ENCODE measurements at regions not wholly inside any gene's neighbourhood (a gene's known extent, or its start where the extent isn't known, plus 50 kb on each side); places are given as distances from the start of the nearest gene placed in this dataset.

DNA sequence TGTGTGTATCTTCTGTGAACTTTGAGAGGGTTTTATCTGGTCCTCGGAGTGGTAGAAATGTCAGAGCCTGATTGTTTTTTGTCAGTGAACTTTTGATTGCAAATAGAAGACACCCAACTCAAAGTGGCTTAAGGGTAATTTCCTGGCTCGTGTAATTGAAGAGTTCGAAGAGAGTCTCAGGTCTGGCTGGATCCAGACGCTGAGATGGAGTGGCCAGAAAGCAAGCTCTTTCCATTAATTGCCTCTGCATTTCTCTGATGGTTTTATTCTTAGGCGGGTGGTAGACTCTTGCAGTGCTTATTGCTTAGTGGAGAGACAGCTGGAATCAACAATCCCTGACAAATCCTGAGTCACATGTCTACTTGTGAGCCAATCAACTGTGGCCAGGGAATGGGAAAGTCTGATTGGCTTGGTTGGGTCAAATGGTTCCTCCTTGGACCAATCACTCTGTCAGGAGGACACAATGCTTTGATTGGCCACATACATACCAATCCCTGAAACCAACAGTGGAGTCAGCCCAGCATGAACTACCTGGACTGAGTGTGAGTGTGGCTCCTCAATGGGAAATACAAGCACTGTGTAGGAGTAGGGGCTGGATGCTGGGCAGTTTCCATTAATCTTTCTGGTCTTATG lies 330.5 kb downstream of the AACS start:
- Histone ChIP-seq H3K56ac (ENCODE audit: insufficient read length, low read depth, low read length) (no peak overlapping the region), H3K23me2 (ENCODE audit: insufficient read length, low read depth, low read length, poor library complexity, severe bottlenecking) (no peaks in the 10 kb centered on the region), H2BK120ac (ENCODE audit: low read depth, low read length, poor library complexity, severe bottlenecking) (no peak overlapping the region), H3K27me3 (ENCODE audit: insufficient read depth, low read length) (no peaks in the 10 kb centered on the region), H3K9ac (ENCODE audit: extremely low read depth, insufficient read length, low read length) (no peak overlapping the region), H3K9me3 (ENCODE audit: control insufficient read depth, low read depth, low read length) (no peaks in the 10 kb centered on the region), H3K4me2 (ENCODE audit: insufficient read depth, insufficient read length, low read length) (no peak overlapping the region), H2BK15ac (ENCODE audit: low read depth, low read length) (no peak overlapping the region), H4K91ac (ENCODE audit: insufficient read length, low read depth, low read length) (no peak overlapping the region), H3K4me1 (ENCODE audit: insufficient read depth, low read length) (no peaks in the 10 kb centered on the region), H4K8ac (replicated peaks; ENCODE audit: insufficient read length, low read depth, low read length) (no peak overlapping the region), H3K23ac (ENCODE audit: insufficient read length, low read depth, low read length) (no peak overlapping the region), H3T11ph (ENCODE audit: low read length) (no peak overlapping the region), H2BK12ac (ENCODE audit: insufficient read length, low read depth, low read length) (no peak overlapping the region), H3K4ac (ENCODE audit: low read depth, low read length) (no peak overlapping the region), H3K79me2 (ENCODE audit: insufficient read depth, low read length) (no peaks in the 10 kb centered on the region), H3K14ac (ENCODE audit: insufficient read depth, low read length) (no peak overlapping the region), H3K18ac (ENCODE audit: insufficient read length, low read depth, low read length) (no peak overlapping the region), H4K5ac (ENCODE audit: insufficient read length, low read depth, low read length) (no peak overlapping the region), H2AFZ (ENCODE audit: low read length) (no peak overlapping the region), H3K27ac (ENCODE audit: insufficient read length, low read depth, low read length) (no peak overlapping the region), H2AK5ac (ENCODE audit: insufficient read length, low read length) (no peak overlapping the region), H3K79me1 (ENCODE audit: insufficient read depth, low read depth, low read length, poor library complexity, severe bottlenecking) (no peaks in the 10 kb centered on the region), H2BK20ac (ENCODE audit: low read depth, low read length, poor library complexity, severe bottlenecking) (no peak overlapping the region), H4K20me1 (ENCODE audit: control insufficient read depth, insufficient read depth, insufficient read length) (no peaks in the 10 kb centered on the region), H2BK5ac (ENCODE audit: insufficient read length, low read length) (no peak overlapping the region)
- TF ChIP-seq, protein P1, sequence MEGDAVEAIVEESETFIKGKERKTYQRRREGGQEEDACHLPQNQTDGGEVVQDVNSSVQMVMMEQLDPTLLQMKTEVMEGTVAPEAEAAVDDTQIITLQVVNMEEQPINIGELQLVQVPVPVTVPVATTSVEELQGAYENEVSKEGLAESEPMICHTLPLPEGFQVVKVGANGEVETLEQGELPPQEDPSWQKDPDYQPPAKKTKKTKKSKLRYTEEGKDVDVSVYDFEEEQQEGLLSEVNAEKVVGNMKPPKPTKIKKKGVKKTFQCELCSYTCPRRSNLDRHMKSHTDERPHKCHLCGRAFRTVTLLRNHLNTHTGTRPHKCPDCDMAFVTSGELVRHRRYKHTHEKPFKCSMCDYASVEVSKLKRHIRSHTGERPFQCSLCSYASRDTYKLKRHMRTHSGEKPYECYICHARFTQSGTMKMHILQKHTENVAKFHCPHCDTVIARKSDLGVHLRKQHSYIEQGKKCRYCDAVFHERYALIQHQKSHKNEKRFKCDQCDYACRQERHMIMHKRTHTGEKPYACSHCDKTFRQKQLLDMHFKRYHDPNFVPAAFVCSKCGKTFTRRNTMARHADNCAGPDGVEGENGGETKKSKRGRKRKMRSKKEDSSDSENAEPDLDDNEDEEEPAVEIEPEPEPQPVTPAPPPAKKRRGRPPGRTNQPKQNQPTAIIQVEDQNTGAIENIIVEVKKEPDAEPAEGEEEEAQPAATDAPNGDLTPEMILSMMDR (conservative IDR thresholded peaks at IDR 0.05), result no peak
- Mint-ChIP-seq H3K27me3 (ENCODE audit: low read depth) (peaks cover 18% of the 10 kb centered on the region), H3K36me3 (ENCODE audit: insufficient read depth in 1 of 3, low read depth in 3 of 3) (peaks cover 0 to 41% (median 0%) of the 10 kb centered on the region in 3 experiments; a peak in 4 of 7 replicates), H3K4me1 (no peaks in the 10 kb centered on the region), H3K9me3 (peaks cover 0 to 9% of the 10 kb centered on the region in 2 experiments; a peak in 4 of 5 replicates), H3K4me3 (no peak overlapping the region), H3K27ac (no peak overlapping the region; a peak in 1 of 7 replicates)
- WGBS (ENCODE audit: extremely low coverage, insufficient read length, low lambda C conversion rate), result no CpG with 5 or more reads among the region's 5 CpGs
- DNase-seq, result no peak

All from H9 (cell line).